H9 (cell line): ENCODE measurements at regions not wholly inside any gene's neighbourhood (a gene's known extent, or its start where the extent isn't known, plus 50 kb on each side); places are given as distances from the start of the nearest gene placed in this dataset.

ENCODE experiments used
- DNase-seq: peaks from one replicate; pipeline ENCODE4 v3.0.0-alpha.2; 2017
- H2AFZ ChIP-seq: one replicate; pipeline ENCODE4 v1.6.1; 2013; ENCODE audit warnings: mild to moderate bottlenecking, low read length, control low read depth, moderate library complexity
- H2AK5ac ChIP-seq: 2 replicates; pipeline ENCODE4 v1.6.1; 2013; ENCODE audit warnings: low read length, control low read depth, mixed read lengths; ENCODE audit not compliant: insufficient read length
- H2BK120ac ChIP-seq: one replicate; pipeline ENCODE4 v1.6.1; 2013; ENCODE audit warnings: low read depth, mild to moderate bottlenecking, low read length, control low read depth, inconsistent platforms; ENCODE audit not compliant: poor library complexity, severe bottlenecking
- H2BK12ac ChIP-seq: 2 replicates; pipeline ENCODE4 v1.6.1; 2013; ENCODE audit warnings: low read length, control low read depth, mixed read lengths, low read depth; ENCODE audit not compliant: insufficient read length
- H2BK15ac ChIP-seq: 2 replicates; pipeline ENCODE4 v1.6.1; 2013; ENCODE audit warnings: low read depth, low read length, control low read depth
- H2BK20ac ChIP-seq: one replicate; pipeline ENCODE4 v1.6.1; 2013; ENCODE audit warnings: low read depth, mild to moderate bottlenecking, low read length, control low read depth, inconsistent platforms; ENCODE audit not compliant: poor library complexity, severe bottlenecking
- H2BK5ac ChIP-seq: 2 replicates; pipeline ENCODE4 v1.6.1; 2013; ENCODE audit warnings: low read length, control low read depth, mixed read lengths; ENCODE audit not compliant: insufficient read length
- H3K14ac ChIP-seq: 2 replicates; pipeline ENCODE4 v1.6.1; 2013; ENCODE audit warnings: low read length, control low read depth; ENCODE audit not compliant: insufficient read depth
- H3K18ac ChIP-seq: 2 replicates; pipeline ENCODE4 v1.6.1; 2013; ENCODE audit warnings: low read depth, mild to moderate bottlenecking, mixed read lengths, low read length, control low read depth; ENCODE audit not compliant: insufficient read length
- H3K23ac ChIP-seq: 2 replicates; pipeline ENCODE4 v1.6.1; 2013; ENCODE audit warnings: low read length, control low read depth, mixed read lengths, low read depth; ENCODE audit not compliant: insufficient read length
- H3K23me2 ChIP-seq: 2 replicates; pipeline ENCODE4 v1.6.1; 2013; ENCODE audit warnings: low read depth, mild to moderate bottlenecking, mixed read lengths, low read length, control low read depth; ENCODE audit not compliant: insufficient read length, poor library complexity, severe bottlenecking
- H3K27ac ChIP-seq: 2 replicates; pipeline ENCODE4 v1.5.1; 2013; ENCODE audit warnings: low read length, control low read depth, mixed read lengths, low read depth; ENCODE audit not compliant: insufficient read length
- H3K27me3 ChIP-seq: 2 replicates; pipeline ENCODE4 v1.6.1; 2013; ENCODE audit warnings: low read length, control low read depth, inconsistent platforms; ENCODE audit not compliant: insufficient read depth
- H3K4ac ChIP-seq: 2 replicates; pipeline ENCODE4 v1.6.1; 2013; ENCODE audit warnings: low read depth, mild to moderate bottlenecking, control low read depth, inconsistent platforms, low read length, moderate library complexity
- H3K4me1 ChIP-seq: 2 replicates; pipeline ENCODE4 v1.6.1; 2013; ENCODE audit warnings: low read length, control low read depth, inconsistent platforms; ENCODE audit not compliant: insufficient read depth
- H3K4me2 ChIP-seq: 2 replicates; pipeline ENCODE4 v1.6.1; 2013; ENCODE audit warnings: low read length, control low read depth, mixed read lengths; ENCODE audit not compliant: insufficient read length, insufficient read depth
- H3K56ac ChIP-seq: 2 replicates; pipeline ENCODE4 v1.6.1; 2013; ENCODE audit warnings: low read depth, mild to moderate bottlenecking, mixed read lengths, low read length, control low read depth; ENCODE audit not compliant: insufficient read length
- H3K79me1 ChIP-seq: 2 replicates; pipeline ENCODE4 v1.6.1; 2013; ENCODE audit warnings: low read depth, mild to moderate bottlenecking, moderate library complexity, low read length, control low read depth, inconsistent platforms; ENCODE audit not compliant: insufficient read depth, poor library complexity, severe bottlenecking
- H3K79me2 ChIP-seq: 2 replicates; pipeline ENCODE4 v1.6.1; 2013; ENCODE audit warnings: low read length, control low read depth, inconsistent platforms; ENCODE audit not compliant: insufficient read depth
- H3K9ac ChIP-seq: 2 replicates; pipeline ENCODE4 v1.6.1; 2013; ENCODE audit warnings: low read length, control low read depth, mixed read lengths; ENCODE audit not compliant: insufficient read length; ENCODE audit errors: extremely low read depth
- H3K9me3 ChIP-seq: one replicate; pipeline ENCODE4 v1.6.1; 2013; ENCODE audit warnings: low read depth, low read length, inconsistent platforms; ENCODE audit not compliant: control insufficient read depth
- H3T11ph ChIP-seq: one replicate; pipeline ENCODE4 v1.6.1; 2013; ENCODE audit warnings: mild to moderate bottlenecking, low read length, control low read depth, inconsistent platforms
- H4K20me1 ChIP-seq: one replicate; pipeline ENCODE4 v1.6.1; 2013; ENCODE audit not compliant: control insufficient read depth, insufficient read length, insufficient read depth
- H4K5ac ChIP-seq: 2 replicates; pipeline ENCODE4 v1.6.1; 2013; ENCODE audit warnings: low read depth, mild to moderate bottlenecking, mixed read lengths, low read length, control low read depth; ENCODE audit not compliant: insufficient read length
- H4K8ac ChIP-seq: replicated peaks from 2 replicates; pipeline ENCODE4 v1.6.1; 2013; ENCODE audit warnings: low read length, control low read depth, mixed read lengths, low read depth; ENCODE audit not compliant: insufficient read length
- H4K91ac ChIP-seq: 2 replicates; pipeline ENCODE4 v1.6.1; 2013; ENCODE audit warnings: low read depth, mild to moderate bottlenecking, moderate library complexity, mixed read lengths, low read length, control low read depth; ENCODE audit not compliant: insufficient read length
- H3K27ac Mint-ChIP-seq, 3 experiments: 2 replicates in 2 of 3; 3 replicates in 1 of 3; pipeline ENCODE4 v1.8.0; 2020 to 2021; ENCODE audit warnings: mixed read lengths in 3 of 3, mild to moderate bottlenecking in 1 of 3, moderate library complexity in 1 of 3
- H3K27me3 Mint-ChIP-seq: 2 replicates; pipeline ENCODE4 v1.8.0; 2021; ENCODE audit warnings: low read depth, mild to moderate bottlenecking, moderate library complexity, mixed read lengths
- H3K36me3 Mint-ChIP-seq, 3 experiments: 2 replicates in 2 of 3; 3 replicates in 1 of 3; pipeline ENCODE4 v1.8.0; 2020 to 2021; ENCODE audit warnings: low read depth in 3 of 3, mixed read lengths in 3 of 3; ENCODE audit not compliant: insufficient read depth in 1 of 3
- H3K4me1 Mint-ChIP-seq, 2 experiments: 2 replicates each; pipeline ENCODE4 v1.8.0; 2020; ENCODE audit warnings: mixed read lengths in 2 of 2
- H3K4me3 Mint-ChIP-seq, 2 experiments: 2 replicates in 1 of 2; 3 replicates in 1 of 2; pipeline ENCODE4 v1.8.0; 2020 to 2021; ENCODE audit warnings: mild to moderate bottlenecking in 2 of 2, mixed read lengths in 2 of 2, moderate library complexity in 1 of 2
- H3K9me3 Mint-ChIP-seq, 2 experiments: 2 replicates in 1 of 2; 3 replicates in 1 of 2; pipeline ENCODE4 v1.8.0; 2020; ENCODE audit warnings: mild to moderate bottlenecking in 2 of 2, mixed read lengths in 2 of 2, moderate library complexity in 1 of 2
- whole genome bisulfite sequencing: extraction: QIAGEN DNeasy Blood & Tissue Kit; methylation state at CpG from one replicate; pipeline ENCODE4 v1.1.7; 2013; ENCODE audit warnings: missing lambda C conversion rate, low lambda C conversion rate, mixed read lengths; ENCODE audit not compliant: insufficient read length; ENCODE audit errors: extremely low coverage; 5-methylcytosine and 5-hydroxymethylcytosine counted together
- TF ChIP-seq, protein P1 (sequence below): fragments of 200-600 bp; sonication (generic); conservative IDR thresholded peaks from 3 replicates; pipeline ENCODE4 v1.8.0; 2021; ENCODE audit warnings: antibody characterized with exemption, mild to moderate bottlenecking

DNA sequence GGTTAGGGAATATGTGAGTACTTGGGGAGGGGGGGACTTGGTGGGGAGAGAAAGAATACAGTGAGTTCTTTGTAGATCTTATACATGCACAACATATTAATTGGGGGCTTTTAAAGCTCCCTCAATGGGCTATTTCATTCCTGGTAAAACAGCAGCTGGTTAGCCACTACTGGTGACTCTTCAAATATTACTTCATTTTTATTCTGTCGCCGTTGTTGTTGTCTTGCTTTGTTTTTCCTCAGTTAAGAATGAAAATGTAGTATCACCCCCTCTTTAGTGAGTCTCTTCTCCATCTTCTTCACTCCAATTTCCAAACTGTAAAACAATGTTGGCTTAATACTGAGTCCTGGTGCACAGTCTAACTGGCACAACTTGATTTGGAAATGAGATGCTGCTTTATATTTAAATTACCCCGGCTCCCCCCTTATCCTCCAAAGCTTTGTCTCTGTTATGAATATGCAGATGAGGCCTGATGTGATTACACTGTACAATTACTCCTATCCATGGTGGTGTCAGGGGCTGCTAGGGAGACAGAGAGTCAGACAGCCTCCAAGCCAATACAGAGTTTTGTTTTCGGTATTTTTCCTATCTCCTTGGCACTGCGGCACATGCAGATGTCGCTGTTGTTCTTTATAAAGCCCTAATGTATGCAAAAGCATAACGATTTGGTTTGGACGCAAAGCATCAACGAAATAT is 256.9 kb upstream of the PMFBP1 start:
- no peak overlapping the region for H3K14ac ChIP-seq
- H4K20me1 ChIP-seq: no peaks in the 10 kb centered on the region
- TF ChIP-seq, protein P1, sequence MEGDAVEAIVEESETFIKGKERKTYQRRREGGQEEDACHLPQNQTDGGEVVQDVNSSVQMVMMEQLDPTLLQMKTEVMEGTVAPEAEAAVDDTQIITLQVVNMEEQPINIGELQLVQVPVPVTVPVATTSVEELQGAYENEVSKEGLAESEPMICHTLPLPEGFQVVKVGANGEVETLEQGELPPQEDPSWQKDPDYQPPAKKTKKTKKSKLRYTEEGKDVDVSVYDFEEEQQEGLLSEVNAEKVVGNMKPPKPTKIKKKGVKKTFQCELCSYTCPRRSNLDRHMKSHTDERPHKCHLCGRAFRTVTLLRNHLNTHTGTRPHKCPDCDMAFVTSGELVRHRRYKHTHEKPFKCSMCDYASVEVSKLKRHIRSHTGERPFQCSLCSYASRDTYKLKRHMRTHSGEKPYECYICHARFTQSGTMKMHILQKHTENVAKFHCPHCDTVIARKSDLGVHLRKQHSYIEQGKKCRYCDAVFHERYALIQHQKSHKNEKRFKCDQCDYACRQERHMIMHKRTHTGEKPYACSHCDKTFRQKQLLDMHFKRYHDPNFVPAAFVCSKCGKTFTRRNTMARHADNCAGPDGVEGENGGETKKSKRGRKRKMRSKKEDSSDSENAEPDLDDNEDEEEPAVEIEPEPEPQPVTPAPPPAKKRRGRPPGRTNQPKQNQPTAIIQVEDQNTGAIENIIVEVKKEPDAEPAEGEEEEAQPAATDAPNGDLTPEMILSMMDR: no peak
- H4K8ac ChIP-seq: no peak overlapping the region
- H3K18ac ChIP-seq: no peak overlapping the region
- no peak overlapping the region for H2BK5ac ChIP-seq
- H3K23ac ChIP-seq: no peak overlapping the region
- no peak overlapping the region for H2BK12ac ChIP-seq
- no peak overlapping the region for H2BK15ac ChIP-seq
- no peak overlapping the region for H2AK5ac ChIP-seq
- no peaks in the 10 kb centered on the region for H3K23me2 ChIP-seq
- Mint-ChIP-seq H3K27me3 (no peaks in the 10 kb centered on the region), H3K27ac (no peak overlapping the region), H3K36me3 (peaks cover 9 to 16% (median 10%) of the 10 kb centered on the region in 3 experiments), H3K4me3 (no peak overlapping the region), H3K4me1 (peaks cover 3 to 6% of the 10 kb centered on the region in 2 experiments; a peak in 3 of 4 replicates), H3K9me3 (peaks cover 7 to 12% of the 10 kb centered on the region in 2 experiments)
- H3T11ph ChIP-seq: no peak overlapping the region
- no peaks in the 10 kb centered on the region for H3K4me1 ChIP-seq
- H3K56ac ChIP-seq: no peak overlapping the region
- no peak overlapping the region for H4K91ac ChIP-seq
- no peak overlapping the region for H4K5ac ChIP-seq
- no peak overlapping the region for H2AFZ ChIP-seq
- WGBS: no CpG with 5 or more reads among the region's 9 CpGs
- H3K79me1 ChIP-seq: no peaks in the 10 kb centered on the region
- H3K9ac ChIP-seq: no peak overlapping the region
- no peak overlapping the region for H3K4ac ChIP-seq
- H3K27ac ChIP-seq: no peak overlapping the region
- H3K79me2 ChIP-seq: no peaks in the 10 kb centered on the region
- no peaks in the 10 kb centered on the region for H3K27me3 ChIP-seq
- no peak overlapping the region for H2BK120ac ChIP-seq
- no peaks in the 10 kb centered on the region for H3K9me3 ChIP-seq
- no peak overlapping the region for H2BK20ac ChIP-seq
- H3K4me2 ChIP-seq: no peak overlapping the region
- DNase-seq: no peak
